NCI-H2107 treated with DMSO at 0.1 percent for 48 hours (cell line): ENCODE measurements at regions not wholly inside any gene's neighbourhood (a gene's known extent, or its start where the extent isn't known, plus 50 kb on each side); places are given as distances from the start of the nearest gene placed in this dataset.

ENCODE experiments used
- DNase-seq: peaks from one replicate; lab custom pipeline; 2025; ENCODE audit not compliant: unreplicated experiment; lab: John Stamatoyannopoulos, UW

DNA sequence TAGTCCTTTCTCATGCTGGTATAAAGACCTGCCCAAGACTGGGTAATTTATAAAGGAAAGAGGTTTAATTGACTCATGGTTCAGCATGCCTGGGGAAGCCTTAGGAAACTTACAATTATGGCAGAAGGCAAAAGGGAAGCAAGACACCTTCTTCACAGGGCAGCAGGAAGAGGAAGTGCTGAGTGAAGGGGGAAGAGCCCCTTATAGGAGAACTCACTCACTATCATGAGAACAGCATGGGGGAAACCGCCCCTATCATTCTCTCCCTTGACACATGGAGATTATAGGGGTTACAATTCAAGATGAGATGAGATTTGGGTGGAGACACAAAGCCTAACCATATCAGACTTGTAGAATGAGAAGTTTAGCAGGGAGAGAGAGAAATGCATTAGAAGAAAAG lies 373.3 kb upstream of the DIAPH2 start:
- no peak for DNase-seq

DNA sequence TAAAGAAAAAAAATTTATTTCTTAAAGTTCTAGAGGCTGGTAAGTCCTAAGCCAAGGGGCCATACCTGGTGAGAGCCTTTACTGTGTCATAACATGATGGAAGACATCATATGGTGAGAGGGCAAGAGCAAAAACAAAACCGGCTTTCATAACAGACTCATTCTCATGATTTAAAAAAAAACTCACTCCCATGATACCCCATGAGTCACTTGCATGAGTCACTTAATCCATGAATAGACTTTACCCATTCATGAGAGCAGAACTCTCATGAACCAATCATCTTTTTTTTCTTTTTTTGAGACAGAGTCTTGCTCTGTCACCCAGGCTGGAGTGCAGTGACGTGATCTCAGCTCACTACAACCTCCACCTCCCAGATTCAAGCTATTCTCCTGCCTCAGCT lies 369.7 kb upstream of the DIAPH2 start:
- no peak for DNase-seq

DNA sequence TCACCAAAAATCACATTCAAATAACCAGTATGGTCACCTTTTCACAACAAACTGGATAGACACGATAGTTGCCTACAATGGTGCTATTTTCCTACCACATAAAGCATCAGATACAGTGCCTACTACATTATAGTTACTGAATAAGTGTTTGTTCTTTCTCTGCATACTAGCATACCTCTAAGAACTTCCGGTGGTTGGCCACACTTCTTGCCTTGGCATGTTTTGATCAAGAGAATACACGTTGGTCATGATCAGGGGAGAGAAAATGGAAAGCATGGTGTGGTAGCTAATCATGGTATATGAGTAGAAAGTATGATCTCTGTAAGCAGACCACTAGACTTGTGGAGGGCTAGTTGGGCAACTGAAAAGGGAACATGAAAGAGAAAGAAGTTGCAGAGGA lies 322.8 kb upstream of the DIAPH2 start:
- no peak for DNase-seq

DNA sequence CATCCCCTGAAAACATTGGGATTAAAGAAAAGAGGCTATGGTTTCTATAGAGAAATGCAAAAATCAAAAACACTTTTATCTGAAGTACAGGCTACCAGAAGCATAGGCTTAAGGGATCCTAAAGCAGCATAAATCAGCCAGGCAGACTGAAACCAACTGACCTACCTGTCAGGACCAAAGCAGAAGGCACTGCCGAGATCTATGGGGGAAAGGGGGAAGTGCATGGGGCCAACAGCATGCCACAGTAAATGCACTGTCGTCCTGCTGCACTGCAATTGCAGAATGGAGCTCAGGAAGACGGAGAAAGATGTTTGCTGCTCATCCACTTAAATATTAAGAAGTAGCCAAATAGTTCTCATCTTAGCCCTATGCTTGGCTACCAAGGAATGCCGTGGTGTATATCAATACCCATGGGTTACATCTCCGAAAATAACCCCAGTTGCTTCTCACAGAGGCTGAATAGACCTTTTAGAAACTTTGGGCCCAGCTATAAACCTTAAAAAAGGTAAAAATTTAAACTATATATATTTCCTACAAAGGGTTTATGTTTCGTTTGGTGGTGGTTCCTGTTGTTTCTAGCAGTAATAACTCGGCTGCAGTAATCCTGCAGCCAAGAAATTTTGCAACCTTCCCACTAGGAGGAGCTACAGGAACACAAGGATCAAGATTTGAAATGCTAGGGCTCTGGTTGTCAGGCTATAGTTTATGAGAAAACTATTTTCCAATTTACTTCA lies 312.2 kb upstream of the DIAPH2 start:
- DNase-seq, result peak; percentile 5

DNA sequence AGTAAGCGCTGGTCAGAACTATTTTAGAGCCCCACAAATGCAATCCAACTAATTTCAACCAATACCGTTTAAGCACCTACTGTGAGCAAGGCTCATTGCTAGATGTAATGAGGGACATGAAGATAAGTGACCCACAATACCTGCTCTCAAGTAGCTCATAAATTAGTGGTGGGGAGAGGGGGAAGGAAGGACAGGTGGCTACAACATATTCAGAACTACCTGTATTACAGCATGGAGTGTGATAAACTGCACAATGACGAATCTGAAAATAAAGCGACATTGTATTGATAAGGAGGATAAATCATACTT lies 311.6 kb upstream of the DIAPH2 start:
- DNase-seq, result no peak

DNA sequence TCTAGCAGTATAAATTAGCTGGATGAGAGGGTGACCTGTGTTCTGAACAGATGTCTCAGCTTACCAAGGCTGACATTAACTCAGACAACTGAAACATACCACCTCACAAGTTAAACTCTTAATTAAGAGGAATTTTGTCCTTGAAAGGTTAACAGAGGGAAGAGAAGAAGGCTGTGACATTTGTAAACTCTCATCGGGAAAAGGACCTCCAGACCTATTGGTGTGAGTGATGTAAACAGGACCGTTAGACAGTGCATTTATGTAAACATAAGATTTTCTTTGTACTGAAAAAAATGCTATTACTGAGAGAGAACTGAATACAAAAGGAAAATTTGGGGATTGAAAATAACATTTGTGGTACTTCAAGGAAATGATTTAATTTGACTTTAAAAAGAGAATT lies 308.4 kb upstream of the DIAPH2 start:
- no peak for DNase-seq

DNA sequence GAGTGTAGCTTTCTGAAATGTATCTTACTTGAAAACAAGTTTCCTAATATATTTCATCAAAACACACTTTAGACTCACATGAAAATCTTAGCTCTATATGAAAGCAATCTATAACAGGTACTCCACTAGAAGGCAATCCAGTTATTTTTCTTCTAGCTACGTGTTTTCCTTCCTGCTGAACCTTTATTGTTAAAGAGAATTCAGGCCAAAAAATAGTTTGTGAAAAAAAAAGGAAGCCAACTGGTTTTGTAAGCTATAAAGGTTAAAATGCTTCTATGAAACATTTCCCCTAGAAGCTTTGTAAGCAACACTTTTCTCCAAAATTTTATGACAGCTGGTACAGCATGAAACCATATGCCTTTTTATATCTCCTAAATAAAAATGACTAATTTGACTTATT lies 304.7 kb upstream of the DIAPH2 start:
- no peak for DNase-seq

DNA sequence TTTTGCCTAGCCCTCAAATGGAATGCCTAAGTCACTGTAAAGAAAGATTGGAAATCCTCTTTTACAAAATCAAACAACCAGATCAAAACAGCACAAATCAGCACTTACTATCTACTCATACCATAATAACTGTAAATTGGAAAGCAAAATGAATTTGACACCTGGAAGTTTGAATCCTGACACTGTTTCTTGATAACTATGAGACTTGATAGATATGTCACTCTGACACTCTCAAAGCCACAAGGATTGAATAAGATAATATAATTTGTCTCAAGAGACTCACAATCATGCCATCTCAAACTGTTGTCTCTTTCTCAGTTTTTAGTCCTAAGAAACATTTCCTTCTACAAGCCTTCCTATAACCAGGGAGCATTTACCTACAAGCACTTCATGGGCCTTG lies 302.6 kb upstream of the DIAPH2 start:
- DNase-seq, result no peak

DNA sequence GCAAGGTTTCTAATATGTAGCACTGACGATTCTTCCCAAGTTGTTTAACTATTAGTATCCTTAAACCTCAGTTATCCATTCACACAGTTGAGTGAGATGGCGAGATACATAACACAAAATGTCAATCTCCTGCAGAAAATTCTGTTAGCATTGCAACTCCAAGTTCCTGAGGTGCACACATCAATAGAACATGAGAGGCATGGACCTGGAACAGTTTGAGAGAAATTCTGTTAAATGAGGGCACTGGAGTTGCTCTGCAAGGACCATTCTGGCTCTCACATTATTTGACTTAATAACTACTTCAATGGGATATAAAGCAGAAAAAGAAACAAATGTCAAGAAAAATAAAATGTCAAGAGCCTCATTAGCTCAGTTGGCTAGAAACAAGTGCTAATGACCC lies 301.2 kb upstream of the DIAPH2 start:
- DNase-seq, result no peak

DNA sequence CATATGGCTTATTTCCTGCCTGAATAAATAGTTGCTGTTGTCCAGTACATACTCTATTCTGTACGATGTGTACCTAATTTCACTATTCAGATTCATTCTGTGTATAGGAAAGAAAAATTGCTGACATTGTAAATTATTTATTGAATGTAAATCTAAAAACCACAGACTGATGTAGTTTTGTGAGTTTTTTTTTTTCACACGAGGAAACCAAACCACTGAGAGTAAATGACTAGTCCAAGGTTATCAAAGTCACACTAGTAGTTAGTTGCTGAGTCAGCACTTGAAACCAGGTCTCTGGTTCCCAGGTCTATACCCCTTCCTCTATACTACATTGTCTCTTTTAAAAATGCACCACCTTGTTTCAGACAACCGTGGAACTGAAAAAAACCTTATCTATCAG lies 298.3 kb upstream of the DIAPH2 start:
- DNase-seq, result no peak

DNA sequence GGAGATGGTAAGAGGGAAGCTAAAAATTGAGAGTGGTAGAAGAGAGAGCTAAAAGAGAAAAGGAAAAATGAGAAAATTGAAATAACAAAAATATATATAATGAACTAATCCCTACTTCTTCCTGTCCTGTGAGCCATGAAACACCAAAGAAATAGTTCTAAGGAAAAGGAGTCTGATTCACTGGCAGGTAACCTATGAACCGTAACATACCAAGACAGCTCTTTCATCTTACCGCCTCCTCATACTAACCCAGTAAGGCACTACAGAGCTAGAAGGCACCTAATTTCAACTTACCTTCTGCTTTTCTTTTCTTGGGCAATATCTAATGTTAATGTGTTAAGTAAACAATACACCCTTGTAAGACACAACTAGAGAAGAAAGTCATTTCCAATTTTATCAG lies 297.7 kb upstream of the DIAPH2 start:
- no peak for DNase-seq

DNA sequence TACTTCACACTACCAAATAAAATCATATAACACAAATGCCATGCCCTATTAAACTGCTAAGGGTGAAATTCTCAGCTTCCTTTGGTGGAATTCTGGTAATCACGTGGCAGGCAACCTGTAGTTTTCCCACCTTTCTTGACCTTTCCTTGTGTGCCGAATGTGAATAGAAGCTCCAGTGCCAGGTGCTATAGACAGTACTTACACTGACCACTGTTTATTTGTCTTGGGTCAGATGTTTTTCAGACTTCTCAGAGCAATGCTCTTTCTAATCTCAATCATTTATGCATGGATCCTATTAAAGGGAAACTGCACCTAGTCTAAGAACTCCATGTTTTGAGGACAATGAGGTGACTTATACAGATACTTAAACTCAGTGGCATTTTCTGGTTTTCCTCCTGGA lies 296.8 kb upstream of the DIAPH2 start:
- DNase-seq, result no peak

DNA sequence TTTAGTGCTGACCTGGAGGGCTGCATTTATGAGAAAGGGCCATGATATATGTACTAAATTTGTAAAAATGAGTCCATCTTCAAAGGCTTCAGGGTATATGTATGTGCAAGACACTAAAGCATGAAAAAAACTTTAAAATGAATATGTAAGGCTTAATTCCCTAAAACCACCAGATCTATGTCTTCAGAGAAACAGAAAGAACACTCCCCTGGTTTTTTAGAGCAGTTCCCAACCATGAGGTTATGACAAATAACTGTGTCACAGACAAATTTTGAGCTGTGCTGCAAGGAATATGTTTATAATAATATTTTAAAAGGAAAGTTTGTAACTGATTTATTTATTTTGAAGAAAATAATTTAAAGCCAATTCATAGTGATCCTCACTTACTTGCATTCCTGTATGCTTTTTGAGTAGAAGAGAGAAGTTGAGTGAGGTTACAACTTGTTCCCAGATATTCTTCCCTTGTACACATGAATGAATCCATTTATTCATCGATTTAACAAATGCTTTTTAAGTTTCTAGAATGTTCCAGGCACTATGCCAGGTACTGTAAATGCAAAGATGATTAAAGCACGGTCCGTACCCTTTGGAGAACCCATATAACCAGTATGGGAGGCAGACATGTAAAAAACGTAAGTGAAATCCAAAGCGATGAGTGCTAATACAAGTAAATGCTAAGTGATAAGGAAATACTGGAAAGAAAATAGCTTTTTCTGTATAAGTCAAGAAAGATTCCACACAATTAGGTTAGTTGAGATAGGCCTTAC lies 295.2 kb upstream of the DIAPH2 start:
- DNase-seq, result no peak

DNA sequence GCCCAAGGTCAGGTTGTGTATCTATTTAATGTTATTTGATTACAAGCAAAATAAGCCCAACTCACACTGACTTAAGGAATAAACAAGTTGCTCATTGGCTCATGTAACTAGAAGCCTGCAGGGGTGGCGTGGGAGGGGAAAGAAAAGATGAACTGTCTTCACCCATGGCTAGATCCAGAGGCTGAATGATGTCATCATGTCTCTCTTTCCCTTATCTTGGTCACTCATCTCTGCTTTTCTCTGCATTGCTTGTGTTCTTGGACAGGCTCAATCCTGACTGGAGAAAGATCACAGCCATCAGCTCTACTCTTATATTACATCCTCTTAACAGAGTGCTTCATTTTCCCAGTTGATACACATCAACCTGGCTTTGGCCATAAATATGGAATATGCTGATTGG lies 290.0 kb upstream of the DIAPH2 start:
- DNase-seq, result no peak

DNA sequence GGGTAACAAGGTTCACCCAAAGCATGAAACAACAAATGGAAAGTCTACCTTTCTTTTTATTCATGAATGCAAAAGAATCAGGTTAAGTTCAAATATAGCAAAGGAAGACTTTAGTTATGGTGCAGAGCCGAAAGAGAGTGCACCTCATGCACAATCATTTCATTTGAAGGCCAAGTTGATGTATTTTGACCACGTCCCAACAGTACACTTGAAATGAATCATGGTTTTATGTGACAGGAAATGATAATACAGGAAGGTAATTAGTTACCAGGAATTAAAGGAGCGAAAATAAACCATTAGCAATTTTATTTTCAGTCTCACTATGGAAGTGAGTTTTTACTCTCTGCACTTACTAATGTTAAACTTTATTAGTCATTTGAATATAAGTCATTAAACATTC lies 281.2 kb upstream of the DIAPH2 start:
- DNase-seq, result no peak

DNA sequence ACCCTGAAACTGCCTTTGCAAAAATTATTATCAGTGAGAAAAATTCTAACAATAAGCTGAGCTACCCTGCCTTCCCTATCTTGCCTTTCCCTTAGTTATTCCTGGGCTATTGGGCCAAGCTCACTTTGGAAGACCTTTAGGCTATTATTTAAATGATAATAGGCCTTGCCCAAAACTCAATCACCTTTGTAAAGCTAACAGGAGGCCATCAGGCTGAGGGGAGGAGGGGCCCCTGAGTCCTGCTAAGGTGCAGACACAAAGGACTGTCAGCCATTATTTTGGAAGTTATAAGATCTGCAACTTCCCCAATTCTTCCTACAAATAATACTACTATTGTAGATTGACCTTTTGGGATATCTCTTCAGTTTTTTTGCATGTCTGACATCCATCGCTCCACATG lies 278.8 kb upstream of the DIAPH2 start:
- DNase-seq, result no peak

DNA sequence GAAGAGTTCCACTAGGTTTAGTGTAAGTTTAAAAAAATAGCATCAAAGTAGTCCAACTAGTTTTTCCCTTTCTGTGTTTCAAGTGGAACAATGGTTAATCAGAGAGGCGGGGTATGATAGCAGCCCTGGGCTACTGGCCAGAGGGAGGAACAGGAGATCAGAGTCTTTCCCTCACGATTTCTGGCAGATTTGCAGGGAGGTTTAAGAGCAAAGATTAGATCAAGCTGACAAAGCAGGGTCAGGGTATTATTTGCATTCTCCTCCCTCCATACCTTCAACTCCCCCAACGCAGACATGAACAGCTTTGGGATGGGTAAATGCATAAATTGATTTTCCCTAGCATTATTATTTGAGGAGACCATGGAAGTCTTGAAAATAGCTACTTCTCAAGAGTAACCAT lies 277.6 kb upstream of the DIAPH2 start:
- no peak for DNase-seq

DNA sequence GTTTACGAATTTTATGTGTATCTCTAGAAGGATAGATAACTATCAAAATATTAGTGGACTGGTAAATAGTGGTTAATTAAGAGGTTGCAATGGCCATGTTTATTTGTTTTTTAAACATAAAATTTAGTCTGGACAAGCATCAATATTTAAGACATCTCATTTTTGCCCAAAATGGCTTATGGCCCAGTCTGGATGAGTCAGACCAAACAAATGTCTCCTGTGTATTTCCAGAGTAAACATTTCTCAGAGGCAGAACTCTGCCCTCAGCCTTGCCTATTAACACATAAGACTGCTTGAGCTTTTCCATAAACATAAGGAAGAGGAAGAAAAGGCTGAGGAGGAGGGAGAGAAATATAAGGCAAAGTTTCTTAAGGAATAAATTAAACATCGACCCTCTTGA lies 277.1 kb upstream of the DIAPH2 start:
- DNase-seq, result no peak

DNA sequence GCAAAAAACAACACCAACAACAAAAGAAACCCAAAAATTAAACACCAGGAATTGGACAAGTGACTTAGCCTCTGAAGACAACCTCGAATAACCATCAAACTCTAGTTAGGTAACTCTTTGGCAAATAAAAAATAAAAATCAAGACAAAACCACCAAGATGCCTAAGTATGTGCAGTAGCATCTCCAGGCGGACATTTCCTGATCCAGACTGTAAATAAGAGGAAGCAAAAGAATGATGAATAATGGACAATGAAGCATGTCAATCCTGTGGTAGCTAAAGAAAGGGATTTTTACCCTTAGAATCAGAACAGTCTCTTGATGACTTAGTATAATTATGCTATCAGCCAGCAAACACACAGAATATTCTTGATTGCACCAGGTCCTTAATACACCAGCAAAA lies 276.7 kb upstream of the DIAPH2 start:
- DNase-seq, result no peak

DNA sequence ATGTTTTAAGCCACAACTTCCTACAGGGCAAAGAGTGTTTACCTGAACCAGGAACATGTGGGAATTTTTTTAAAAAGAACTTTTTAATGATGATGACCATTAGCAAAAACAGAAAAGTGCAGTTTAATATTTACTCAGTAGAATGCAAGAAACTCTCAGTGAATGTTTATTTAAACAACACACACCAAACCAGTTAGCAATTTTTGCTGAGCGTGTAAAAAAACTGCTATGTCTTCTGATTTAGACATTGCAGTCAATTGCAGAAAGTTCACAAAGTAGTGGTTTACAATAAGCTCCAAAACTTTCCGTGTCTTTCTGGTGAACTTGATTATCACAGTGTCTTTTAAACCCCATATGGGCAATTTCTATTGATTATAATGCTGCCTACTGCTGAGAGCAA lies 273.7 kb upstream of the DIAPH2 start:
- no peak for DNase-seq

DNA sequence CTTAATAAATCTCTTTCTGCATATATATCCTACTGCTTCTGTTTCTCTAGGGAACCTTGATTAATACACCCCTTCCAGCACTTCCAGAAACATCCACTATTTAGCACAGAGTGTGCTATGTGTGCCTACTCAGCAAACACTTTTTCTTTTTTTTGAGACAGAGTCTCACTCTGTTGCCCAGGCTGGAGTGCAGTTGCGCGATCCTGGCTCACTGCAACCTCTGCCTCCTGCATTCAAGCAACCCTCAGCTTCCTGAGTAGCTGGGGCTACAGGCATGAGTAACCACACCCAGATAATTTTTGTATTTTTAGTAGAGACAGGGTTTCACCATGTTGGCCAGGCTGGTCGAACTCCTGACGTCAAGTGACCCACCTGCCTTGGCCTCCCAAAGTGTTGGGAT lies 266.9 kb upstream of the DIAPH2 start:
- DNase-seq, result no peak

DNA sequence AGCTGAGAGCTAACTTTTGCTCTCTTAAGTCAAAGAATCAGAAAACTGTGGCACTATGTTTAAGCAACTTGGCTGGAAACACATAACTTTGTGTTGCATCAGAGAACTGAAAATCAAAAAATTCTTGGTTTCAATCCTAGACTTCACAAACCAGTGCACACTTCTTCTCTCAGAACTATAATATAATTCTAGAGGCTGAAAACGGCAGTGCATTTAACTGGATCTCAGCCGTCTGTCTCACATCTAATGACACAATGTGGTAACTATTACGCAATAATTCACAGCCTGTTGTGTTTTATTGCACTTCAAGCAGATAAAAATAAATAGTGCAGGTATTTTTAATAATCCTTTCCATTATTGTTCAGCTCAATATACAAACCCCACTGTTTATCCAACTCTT lies 260.6 kb upstream of the DIAPH2 start:
- DNase-seq, result no peak

DNA sequence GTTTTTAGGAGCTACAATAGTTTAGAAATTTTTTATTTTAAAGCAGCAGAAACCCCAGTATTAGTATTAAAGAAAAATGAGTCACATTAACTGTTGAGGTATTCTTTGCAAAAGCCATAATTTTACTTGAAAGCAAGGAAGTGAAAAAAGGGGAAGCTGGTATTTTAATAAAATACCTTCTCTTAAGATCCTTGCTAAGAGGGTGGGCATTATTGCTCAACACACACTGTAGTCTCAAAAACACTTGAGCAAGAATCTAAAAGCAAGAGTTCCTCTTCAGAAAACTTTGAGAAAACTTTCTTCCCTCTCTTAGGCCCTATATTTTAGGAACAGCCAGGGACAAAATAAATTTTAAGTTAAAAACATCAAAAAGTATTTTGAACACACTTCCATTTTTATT lies 259.4 kb upstream of the DIAPH2 start:
- no peak for DNase-seq
